IMR-90 (cell line): ENCODE measurements at regions not wholly inside any gene's neighbourhood (a gene's known extent, or its start where the extent isn't known, plus 50 kb on each side); places are given as distances from the start of the nearest gene placed in this dataset.
A peak's percentile ranks its signal among the peaks of the same experiment; 100 is the strongest.

Experiments used
- ATAC-seq: fragments of 200-7000 bp; cut with Tn5 transposase; 2 replicates; pipeline ENCODE4 v1.9.1; 2020; ENCODE audit warnings: low read depth, mild to moderate bottlenecking, moderate library complexity
- BruUV-seq: library from RNA; stranded (reverse); fragments of 400-500 nt; replicated peaks from 2 replicates; lab custom pipeline; 2021; lab: Mats Ljungman, UMichigan
- CTCF ChIA-PET: fragments of 300-600 bp; formaldehyde crosslinking; extraction: SDS; loops from one replicate; lab custom pipeline; 2021; ENCODE audit warnings: antibody characterized with exemption; lab: Yijun Ruan, JAX
- POLR2A ChIA-PET: fragments of 300-600 bp; sonication (Branson Sonifier 250); formaldehyde crosslinking; loops from one replicate; lab custom pipeline; 2022; ENCODE audit warnings: antibody characterized with exemption; ENCODE audit not compliant: unreplicated experiment; lab: Charles Lee
- DNase-seq: peaks from one replicate; pipeline ENCODE4 v3.0.0; 2013
- H2AFZ ChIP-seq: replicated peaks from 2 replicates; pipeline ENCODE3; 2013; ENCODE audit warnings: low read length, mild to moderate bottlenecking; ENCODE audit not compliant: poor library complexity
- H2AK5ac ChIP-seq: 2 replicates; pipeline ENCODE4 v1.6.1; 2013; ENCODE audit warnings: low read depth, low read length, inconsistent platforms
- H2AK9ac ChIP-seq: replicated peaks from 2 replicates; pipeline ENCODE3; 2013; ENCODE audit warnings: mild to moderate bottlenecking, low read depth, low read length, moderate library complexity; ENCODE audit not compliant: poor library complexity
- H2BK120ac ChIP-seq: 2 replicates; pipeline ENCODE4 v1.6.1; 2013; ENCODE audit warnings: low read depth, low read length, inconsistent platforms
- H2BK15ac ChIP-seq: 3 replicates; pipeline ENCODE4 v1.6.1; 2013; ENCODE audit warnings: low read depth, low read length, inconsistent platforms
- H2BK20ac ChIP-seq: 2 replicates; pipeline ENCODE4 v1.6.1; 2013; ENCODE audit warnings: low read depth, mild to moderate bottlenecking, inconsistent platforms, low read length, moderate library complexity
- H2BK5ac ChIP-seq: 2 replicates; pipeline ENCODE4 v1.6.1; 2013; ENCODE audit warnings: mild to moderate bottlenecking, low read depth, low read length, inconsistent platforms; ENCODE audit not compliant: poor library complexity, severe bottlenecking
- H3K14ac ChIP-seq: replicated peaks from 2 replicates; pipeline ENCODE4 v1.6.1; 2013; ENCODE audit warnings: low read depth, low read length, inconsistent platforms
- H3K18ac ChIP-seq: 2 replicates; pipeline ENCODE4 v1.6.1; 2013; ENCODE audit warnings: low read depth, low read length, control low read depth
- H3K23ac ChIP-seq: 2 replicates; pipeline ENCODE4 v1.6.1; 2013; ENCODE audit warnings: low read depth, low read length, inconsistent platforms
- H3K27ac ChIP-seq: 2 replicates; pipeline ENCODE4 v1.5.1; 2013; ENCODE audit warnings: mild to moderate bottlenecking, control low read depth, low read length; ENCODE audit not compliant: insufficient read depth
- H3K27me3 ChIP-seq: 2 replicates; pipeline ENCODE4 v1.6.1; 2013; ENCODE audit warnings: low read length; ENCODE audit not compliant: control insufficient read depth, insufficient read depth
- H3K36me3 ChIP-seq: 2 replicates; pipeline ENCODE4 v1.6.1; 2013; ENCODE audit warnings: low read length, mixed read lengths; ENCODE audit not compliant: control insufficient read depth, insufficient read depth
- H3K4ac ChIP-seq: 2 replicates; pipeline ENCODE4 v1.6.1; 2013; ENCODE audit warnings: low read depth, low read length, inconsistent platforms
- H3K4me1 ChIP-seq: 2 replicates; pipeline ENCODE4 v1.6.1; 2013; ENCODE audit warnings: low read length, mixed read lengths; ENCODE audit not compliant: control insufficient read depth, insufficient read depth
- H3K4me2 ChIP-seq: 2 replicates; pipeline ENCODE4 v1.6.1; 2013; ENCODE audit warnings: low read depth, mild to moderate bottlenecking, control low read depth, low read length, moderate library complexity
- H3K4me3 ChIP-seq: 2 replicates; pipeline ENCODE4 v1.5.1; 2013; ENCODE audit warnings: low read depth, mild to moderate bottlenecking, control low read depth, low read length, moderate library complexity; ENCODE audit not compliant: insufficient read depth
- H3K56ac ChIP-seq: 2 replicates; pipeline ENCODE4 v1.6.1; 2013; ENCODE audit warnings: low read length, inconsistent platforms; ENCODE audit not compliant: insufficient read depth; ENCODE audit errors: extremely low read depth
- H3K79me1 ChIP-seq, 2 experiments: 2 replicates each; pipeline ENCODE4 v1.6.1; 2013; ENCODE audit warnings: low read length in 2 of 2, inconsistent platforms in 1 of 2, low read depth in 1 of 2
- H3K9ac ChIP-seq: 2 replicates; pipeline ENCODE4 v1.6.1; 2013; ENCODE audit warnings: low read depth, low read length, control low read depth
- H3K9me1 ChIP-seq: 2 replicates; pipeline ENCODE4 v1.6.1; 2013; ENCODE audit warnings: low read length, inconsistent platforms; ENCODE audit not compliant: insufficient read depth
- H3K9me3 ChIP-seq: 2 replicates; pipeline ENCODE4 v1.6.1; 2013; ENCODE audit warnings: low read length; ENCODE audit not compliant: control insufficient read depth, insufficient read depth
- H4K20me1 ChIP-seq: 2 replicates; pipeline ENCODE4 v1.6.1; 2013; ENCODE audit warnings: low read length, inconsistent platforms; ENCODE audit not compliant: insufficient read depth
- H4K5ac ChIP-seq: 2 replicates; pipeline ENCODE4 v1.6.1; 2013; ENCODE audit warnings: mild to moderate bottlenecking, low read depth, low read length, control low read depth
- H4K8ac ChIP-seq, 2 experiments: 2 replicates each; pipeline ENCODE4 v1.6.1; 2013; ENCODE audit warnings: low read depth in 2 of 2, low read length in 2 of 2, control low read depth in 1 of 2, inconsistent platforms in 1 of 2
- H4K91ac ChIP-seq: 2 replicates; pipeline ENCODE4 v1.6.1; 2013; ENCODE audit warnings: low read depth, low read length, inconsistent platforms; ENCODE audit not compliant: insufficient read depth
- CHD1 ChIP-seq: IDR thresholded peaks from 2 replicates; pipeline ENCODE4 v1.6.1; 2012; ENCODE audit warnings: low read depth, low read length, improper control_type of control experiment
- CTCF ChIP-seq: conservative IDR thresholded peaks from 2 replicates; pipeline ENCODE4 v1.5.1; 2012; ENCODE audit warnings: mild to moderate bottlenecking, low read depth, low read length, improper control_type of control experiment
- POLR2A ChIP-seq: IDR thresholded peaks from 2 replicates; pipeline ENCODE4 v1.6.1; 2012; ENCODE audit warnings: mild to moderate bottlenecking, low read depth, low read length
- RAD21 ChIP-seq: IDR thresholded peaks from 2 replicates; pipeline ENCODE4 v1.6.1; 2012; ENCODE audit warnings: low read length, improper control_type of control experiment
- SMC3 ChIP-seq: fragments of 150-350 bp; IDR thresholded peaks from 2 replicates; pipeline ENCODE4 v1.6.1; 2016; ENCODE audit warnings: low read depth, mild to moderate bottlenecking, antibody characterized with exemption, low read length, moderate library complexity
- WGBS, 2 experiments: methylation state at CpG; one replicate each; pipeline versions ENCODE4 v1.1.5 to v1.1.7; 2013; ENCODE audit warnings: missing lambda C conversion rate in 2 of 2; ENCODE audit not compliant: insufficient read length in 1 of 2; ENCODE audit errors: extremely low coverage in 2 of 2; 5-methylcytosine and 5-hydroxymethylcytosine counted together
- dilution Hi-C: fragments of 300-500 bp; cut with HindIII; formaldehyde crosslinking; loops from one replicate; pipeline ENCODE4 v1.14.3; 2018; ENCODE audit warnings: low sequenced_read_pairs; ENCODE audit not compliant: unreplicated experiment
- in situ Hi-C: fragments of 300-500 bp; cut with MboI; formaldehyde crosslinking; loops from 3 replicates; pipeline ENCODE4 v1.14.3; 2019; ENCODE audit warnings: low sequenced_read_pairs, inconsistent platforms, mixed read lengths
- intact Hi-C: fragments of 100-400 bp; cut with micrococcal nuclease; formaldehyde crosslinking; loops from 2 replicates; pipeline ENCODE4 v1.10.0; 2022

- no peaks in the 10 kb centered on the region for H3K9me1 ChIP-seq
- peak overlapping the region; percentile 12 for H2AFZ ChIP-seq
- WGBS, 2 experiments, result 19% methylated on average over 4 of the region's 15 CpGs; no CpG with 5 or more reads in 1 of the 2 experiments
- H3K27ac ChIP-seq, result no peak overlapping the region
- H4K20me1 ChIP-seq, result no peaks in the 10 kb centered on the region
- H3K4me3 ChIP-seq, result no peak overlapping the region
- no TSS peak for BruUV-seq
- no peaks in the 10 kb centered on the region for H3K9me3 ChIP-seq
- no peak overlapping the region for H3K4ac ChIP-seq
- no peaks in the 10 kb centered on the region for H3K4me1 ChIP-seq
- H4K91ac ChIP-seq, result no peak overlapping the region
- H2BK15ac ChIP-seq, result no peak overlapping the region
- in situ Hi-C loops (no loop called here), dilution Hi-C loops (no loop called here), intact Hi-C loops (loop anchor here (1.0 to 2.0 kb wide), 3 partner anchors 246 to 1264 kb away; no protein-coding TSS in a partner anchor)
- no peak overlapping the region for H2AK9ac ChIP-seq
- H3K18ac ChIP-seq, result no peak overlapping the region
- H3K9ac ChIP-seq, result no peak overlapping the region
- no peak overlapping the region for H3K23ac ChIP-seq
- CTCF ChIA-PET, result interaction anchor here (0.7 to 3.9 kb wide), 5 partner anchors 9 to 973 kb away, joined by 3 to 14 read pairs (median 4); no protein-coding TSS in a partner anchor
- H4K8ac ChIP-seq, result no peak overlapping the region
- POLR2A ChIA-PET, result no interaction called here
- H3K36me3 ChIP-seq, result no peaks in the 10 kb centered on the region
- TF ChIP-seq POLR2A, result no peak
- TF ChIP-seq CTCF, result peak; percentile 81
- peak; percentile 63 for TF ChIP-seq RAD21
- no peak for TF ChIP-seq CHD1
- TF ChIP-seq SMC3, result peak; percentile 57
- ATAC-seq (peak; percentile 89), DNase-seq (peak; percentile 66)
- no peak overlapping the region for H2BK20ac ChIP-seq
- no peaks in the 10 kb centered on the region for H3K79me1 ChIP-seq
- H3K4me2 ChIP-seq, result no peak overlapping the region
- H3K27me3 ChIP-seq, result no peaks in the 10 kb centered on the region
- no peak overlapping the region for H2BK5ac ChIP-seq
- no peak overlapping the region for H2AK5ac ChIP-seq
- H3K14ac ChIP-seq, result no peak overlapping the region
- no peak overlapping the region for H2BK120ac ChIP-seq
- no peak overlapping the region for H4K5ac ChIP-seq
- no peak overlapping the region for H3K56ac ChIP-seq
These were observed 344.0 kb downstream of the PIK3C3 start for GRCh38 chr18:42298759-42299675.
